ENCODE measurements at regions not wholly inside any gene's neighbourhood (a gene's known extent, or its start where the extent isn't known, plus 50 kb on each side); places are given as distances from the start of the nearest gene placed in this dataset.

- no peak for TF ChIP-seq ZNF24 (tag by site-specific recombination; IDR thresholded peaks at IDR 0.05)
- no peak for TF ChIP-seq CTCF (tag by site-specific recombination; IDR thresholded peaks at IDR 0.05)
- TF ChIP-seq ZNF776 (tag by site-specific recombination; IDR thresholded peaks at IDR 0.05; ENCODE audit: borderline replicate concordance), result no peak
- TF ChIP-seq ZNF521 (tag by site-specific recombination; IDR thresholded peaks at IDR 0.05), result no peak
- TF ChIP-seq WT1 (tag by site-specific recombination; IDR thresholded peaks at IDR 0.05), result no peak
- TF ChIP-seq ZNF777 (tag by site-specific recombination; IDR thresholded peaks at IDR 0.05; ENCODE audit: borderline replicate concordance), result no peak
- TF ChIP-seq YY1 (tag by site-specific recombination; IDR thresholded peaks at IDR 0.05), result no peak
- no peak for TF ChIP-seq ZNF394 (tag by site-specific recombination; IDR thresholded peaks at IDR 0.05; ENCODE audit: borderline replicate concordance)
- no peak for TF ChIP-seq PBX3 (CRISPR knock-in tag; IDR thresholded peaks at IDR 0.05)
Measured at GRCh38 chr21:34307991-34308532, 55.7 kb upstream of the KCNE2 start.
